ENCODE measurements at regions not wholly inside any gene's neighbourhood (a gene's known extent, or its start where the extent isn't known, plus 50 kb on each side); places are given as distances from the start of the nearest gene placed in this dataset.

DNA sequence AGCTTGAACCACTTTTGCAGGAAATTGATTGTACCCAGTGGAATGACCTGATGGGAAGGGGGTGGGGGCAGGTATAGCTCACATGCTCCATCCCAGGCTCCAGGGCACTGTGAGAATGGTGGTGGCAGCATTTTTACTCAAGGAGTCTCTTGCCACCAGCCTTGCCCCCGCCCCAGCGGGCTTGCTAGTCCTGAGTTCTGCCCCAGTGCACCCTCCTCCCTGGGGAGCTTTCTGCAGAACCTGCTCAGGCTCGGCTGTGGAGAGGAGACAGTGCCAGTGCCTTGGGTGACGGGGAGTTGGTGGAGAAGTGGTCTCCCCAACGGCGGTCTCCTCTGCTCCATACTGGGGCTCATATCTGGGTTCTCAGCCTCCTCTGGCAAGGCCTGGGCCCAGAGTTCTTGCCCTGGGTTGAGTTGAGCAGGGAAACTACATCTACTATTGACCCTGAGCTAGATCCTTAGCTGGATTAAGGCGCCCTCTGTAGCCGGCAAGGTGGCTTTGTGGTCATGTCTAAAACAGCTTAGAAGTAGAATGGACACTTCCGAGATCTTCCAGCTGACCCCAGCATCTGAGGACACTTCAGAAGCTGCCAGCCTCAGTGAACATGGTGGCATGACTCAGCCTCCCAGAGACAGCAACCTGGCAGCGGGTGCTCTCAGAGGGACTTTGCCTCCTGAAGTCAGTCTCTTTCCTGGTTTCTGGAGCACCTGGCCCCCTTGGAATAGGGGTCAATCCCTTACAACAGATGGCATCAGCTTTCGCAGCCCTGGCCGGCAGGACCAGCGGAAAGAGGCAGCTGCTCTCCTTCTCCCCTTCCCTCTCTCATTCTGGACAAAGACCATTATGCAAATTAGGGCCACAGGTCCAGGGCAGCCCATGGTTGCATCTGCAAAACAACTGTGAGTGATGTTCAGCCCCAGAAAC, 363.4 kb upstream of the MKI67 start:
- Histone ChIP-seq H3K4me2 (ENCODE audit: low read length) (no peak overlapping the region), H3K9me3 (ENCODE audit: control insufficient read depth, insufficient read depth, low read length) (no peaks in the 10 kb centered on the region), H3K36me3 (ENCODE audit: control insufficient read depth, low read length) (no peaks in the 10 kb centered on the region), H3K4me1 (ENCODE audit: control insufficient read depth, low read length) (no peaks in the 10 kb centered on the region), H3K27ac (ENCODE audit: low read depth, low read length) (no peak overlapping the region), H3K9me2 (replicated peaks; ENCODE audit: control insufficient read depth, low read length) (no peaks in the 10 kb centered on the region), H3F3A (ENCODE audit: control insufficient read depth, insufficient read depth) (no peaks in the 10 kb centered on the region), H3K4me3 (ENCODE audit: low read length) (no peak overlapping the region), H3K27me3 (ENCODE audit: control insufficient read depth, low read length) (no peaks in the 10 kb centered on the region), H4K20me1 (ENCODE audit: control insufficient read depth, insufficient read depth, low read depth, low read length) (no peaks in the 10 kb centered on the region), H3K79me2 (ENCODE audit: control insufficient read depth, low read length) (no peaks in the 10 kb centered on the region)
- TF ChIP-seq, protein P1, sequence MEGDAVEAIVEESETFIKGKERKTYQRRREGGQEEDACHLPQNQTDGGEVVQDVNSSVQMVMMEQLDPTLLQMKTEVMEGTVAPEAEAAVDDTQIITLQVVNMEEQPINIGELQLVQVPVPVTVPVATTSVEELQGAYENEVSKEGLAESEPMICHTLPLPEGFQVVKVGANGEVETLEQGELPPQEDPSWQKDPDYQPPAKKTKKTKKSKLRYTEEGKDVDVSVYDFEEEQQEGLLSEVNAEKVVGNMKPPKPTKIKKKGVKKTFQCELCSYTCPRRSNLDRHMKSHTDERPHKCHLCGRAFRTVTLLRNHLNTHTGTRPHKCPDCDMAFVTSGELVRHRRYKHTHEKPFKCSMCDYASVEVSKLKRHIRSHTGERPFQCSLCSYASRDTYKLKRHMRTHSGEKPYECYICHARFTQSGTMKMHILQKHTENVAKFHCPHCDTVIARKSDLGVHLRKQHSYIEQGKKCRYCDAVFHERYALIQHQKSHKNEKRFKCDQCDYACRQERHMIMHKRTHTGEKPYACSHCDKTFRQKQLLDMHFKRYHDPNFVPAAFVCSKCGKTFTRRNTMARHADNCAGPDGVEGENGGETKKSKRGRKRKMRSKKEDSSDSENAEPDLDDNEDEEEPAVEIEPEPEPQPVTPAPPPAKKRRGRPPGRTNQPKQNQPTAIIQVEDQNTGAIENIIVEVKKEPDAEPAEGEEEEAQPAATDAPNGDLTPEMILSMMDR (IDR thresholded peaks at IDR 0.05; ENCODE audit: low read depth, low read length, poor library complexity, severe bottlenecking), result no peak
- no peak for TF ChIP-seq EZH2phosphoT487 (IDR thresholded peaks at IDR 0.05; ENCODE audit: borderline replicate concordance, low read length)

DNA sequence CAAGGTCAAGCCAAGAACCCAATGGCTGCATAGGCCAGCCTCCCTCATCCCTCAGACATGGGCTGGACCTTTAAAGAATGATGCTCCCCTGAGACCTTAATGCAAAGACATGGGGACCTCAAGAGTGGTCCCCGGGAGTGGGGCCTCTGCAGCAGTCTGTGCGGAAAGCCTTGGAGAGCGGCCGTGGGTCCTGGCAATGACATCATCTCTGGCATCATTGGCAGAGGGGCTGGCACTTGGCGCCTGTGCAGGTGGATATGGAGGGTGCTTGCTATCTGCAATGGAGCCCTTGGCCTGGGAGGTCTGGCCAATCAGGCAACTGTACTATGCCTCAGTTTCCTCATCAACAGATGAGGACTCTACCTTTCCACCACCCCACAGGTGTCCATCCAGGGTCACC, 365.5 kb upstream of the MKI67 start:
- no peak for TF ChIP-seq EZH2phosphoT487 (IDR thresholded peaks at IDR 0.05; ENCODE audit: borderline replicate concordance, low read length)
- TF ChIP-seq, protein P1 (IDR thresholded peaks at IDR 0.05; ENCODE audit: low read depth, low read length, poor library complexity, severe bottlenecking), result no peak
- H3K9me3 ChIP-seq (ENCODE audit: control insufficient read depth, insufficient read depth, low read length), result no peaks in the 10 kb centered on the region
- no peaks in the 10 kb centered on the region for H3K4me1 ChIP-seq (ENCODE audit: control insufficient read depth, low read length)

DNA sequence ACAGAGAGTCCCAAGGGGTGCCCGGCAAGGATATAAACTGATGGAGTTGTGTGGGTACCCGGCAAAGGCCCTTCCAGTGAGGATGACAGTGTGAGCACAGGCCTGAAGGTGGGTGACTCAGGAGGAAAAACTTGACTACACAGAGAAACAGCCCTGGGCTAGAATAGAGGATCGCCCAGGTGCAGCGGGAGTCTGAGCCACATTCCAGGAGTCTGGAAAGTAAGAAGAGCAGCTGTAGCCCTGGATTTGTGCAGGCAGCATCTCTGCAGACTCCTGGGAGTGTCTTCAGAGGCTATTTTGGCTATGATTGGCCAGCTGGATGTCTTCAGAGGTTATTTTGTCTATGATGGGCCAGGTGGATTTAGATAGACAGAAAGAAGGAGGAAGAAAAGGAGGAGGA, 367.6 kb upstream of the MKI67 start:
- Histone ChIP-seq H3K9me3 (ENCODE audit: control insufficient read depth, insufficient read depth, low read length) (no peaks in the 10 kb centered on the region), H3K27ac (ENCODE audit: low read depth, low read length) (no peak overlapping the region), H3K9me2 (replicated peaks; ENCODE audit: control insufficient read depth, low read length) (no peaks in the 10 kb centered on the region), H3K27me3 (ENCODE audit: control insufficient read depth, low read length) (no peaks in the 10 kb centered on the region), H3K4me3 (ENCODE audit: low read length) (no peak overlapping the region), H4K20me1 (ENCODE audit: control insufficient read depth, insufficient read depth, low read depth, low read length) (no peaks in the 10 kb centered on the region), H3K36me3 (ENCODE audit: control insufficient read depth, low read length) (no peaks in the 10 kb centered on the region), H3K4me1 (ENCODE audit: control insufficient read depth, low read length) (no peaks in the 10 kb centered on the region), H3F3A (ENCODE audit: control insufficient read depth, insufficient read depth) (no peaks in the 10 kb centered on the region), H3K79me2 (ENCODE audit: control insufficient read depth, low read length) (no peaks in the 10 kb centered on the region), H3K4me2 (ENCODE audit: low read length) (no peak overlapping the region)
- TF ChIP-seq, protein P1 (IDR thresholded peaks at IDR 0.05; ENCODE audit: low read depth, low read length, poor library complexity, severe bottlenecking), result no peak
- no peak for TF ChIP-seq EZH2phosphoT487 (IDR thresholded peaks at IDR 0.05; ENCODE audit: borderline replicate concordance, low read length)

More for the DNA sequence above, 365.5 kb upstream of the MKI67 start:
- no peaks in the 10 kb centered on the region for H3K27me3 ChIP-seq (ENCODE audit: control insufficient read depth, low read length)
- no peaks in the 10 kb centered on the region for H3F3A ChIP-seq (ENCODE audit: control insufficient read depth, insufficient read depth)
- no peak overlapping the region for H3K4me2 ChIP-seq (ENCODE audit: low read length)
- H4K20me1 ChIP-seq (ENCODE audit: control insufficient read depth, insufficient read depth, low read depth, low read length), result no peaks in the 10 kb centered on the region
- H3K79me2 ChIP-seq (ENCODE audit: control insufficient read depth, low read length), result no peaks in the 10 kb centered on the region
- no peaks in the 10 kb centered on the region for H3K9me2 ChIP-seq (replicated peaks; ENCODE audit: control insufficient read depth, low read length)
- no peak overlapping the region for H3K4me3 ChIP-seq (ENCODE audit: low read length)
- no peaks in the 10 kb centered on the region for H3K36me3 ChIP-seq (ENCODE audit: control insufficient read depth, low read length)
- no peak overlapping the region for H3K27ac ChIP-seq (ENCODE audit: low read depth, low read length)

Measured in DOHH2 (cell line).